Calu3 (cell line): ENCODE measurements at regions not wholly inside any gene's neighbourhood (a gene's known extent, or its start where the extent isn't known, plus 50 kb on each side); places are given as distances from the start of the nearest gene placed in this dataset.

ENCODE experiments used
- BruUV-seq: library from RNA; stranded (reverse); fragments of 400-500 nt; replicated peaks from 2 replicates; lab custom pipeline; 2021; lab: Mats Ljungman, UMichigan
- CTCF ChIA-PET: fragments of 300-600 bp; sonication (Branson Sonifier 250); formaldehyde crosslinking; loops from one replicate; lab custom pipeline; 2022; ENCODE audit warnings: antibody characterized with exemption; lab: Charles Lee
- DNase-seq: peaks from one replicate; pipeline ENCODE4 v3.0.0; 2022
- H3K27ac Mint-ChIP-seq: one replicate; pipeline ENCODE4 v1.8.0; 2022; ENCODE audit warnings: mixed read lengths; ENCODE audit not compliant: unreplicated experiment
- H3K27me3 Mint-ChIP-seq: one replicate; pipeline ENCODE4 v1.8.0; 2022; ENCODE audit warnings: mixed read lengths; ENCODE audit not compliant: unreplicated experiment
- H3K36me3 Mint-ChIP-seq: one replicate; pipeline ENCODE4 v1.8.0; 2022; ENCODE audit warnings: mild to moderate bottlenecking, moderate library complexity, mixed read lengths; ENCODE audit not compliant: insufficient read depth, unreplicated experiment
- H3K4me1 Mint-ChIP-seq: one replicate; pipeline ENCODE4 v1.8.0; 2022; ENCODE audit warnings: mild to moderate bottlenecking, low read depth, mixed read lengths; ENCODE audit not compliant: unreplicated experiment
- H3K4me3 Mint-ChIP-seq: one replicate; pipeline ENCODE4 v1.8.0; 2022; ENCODE audit warnings: mild to moderate bottlenecking, low read depth, moderate library complexity, mixed read lengths; ENCODE audit not compliant: unreplicated experiment
- H3K9me3 Mint-ChIP-seq: one replicate; pipeline ENCODE4 v1.8.0; 2022; ENCODE audit warnings: low read depth, mixed read lengths; ENCODE audit not compliant: unreplicated experiment
- intact Hi-C: fragments of 100-400 bp; cut with micrococcal nuclease; formaldehyde crosslinking; loops from one replicate; pipeline ENCODE4 v1.10.0; 2022; ENCODE audit not compliant: unreplicated experiment
- TF ChIP-seq, protein P1 (sequence below): fragments of 200-600 bp; IDR thresholded peaks from one replicate; pipeline ENCODE4 v1.8.0; 2022; ENCODE audit warnings: antibody characterized with exemption; ENCODE audit not compliant: unreplicated experiment

DNA sequence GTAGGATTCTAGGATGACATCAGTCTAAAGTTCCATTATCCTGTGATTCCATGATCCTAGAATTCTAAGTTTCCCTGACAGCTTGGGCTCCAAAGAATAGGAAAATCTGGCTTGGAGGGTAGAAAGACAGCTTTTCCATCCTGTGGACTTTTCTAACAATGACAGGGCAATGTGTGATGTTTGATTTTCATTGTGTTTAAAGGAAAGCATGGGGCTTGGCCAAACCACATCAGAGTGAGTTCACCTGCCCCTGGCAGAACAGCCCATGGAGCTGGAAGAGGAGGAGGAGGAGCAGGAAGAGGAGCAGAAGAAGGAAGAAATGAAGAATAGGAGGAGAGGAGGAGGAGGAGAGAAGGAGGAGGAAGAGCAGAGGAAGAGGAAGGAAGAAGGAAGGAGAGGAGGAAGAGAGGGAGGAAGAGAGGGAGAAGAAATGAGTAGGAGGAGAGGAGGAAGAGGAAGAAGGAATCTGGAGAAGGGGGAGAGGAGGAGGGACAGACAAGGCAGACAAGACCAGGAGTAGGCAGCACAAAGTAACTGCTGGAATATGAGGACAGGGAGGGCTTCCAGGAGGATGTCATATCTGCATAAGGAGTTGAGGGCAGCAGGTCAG lies 53.1 kb upstream of the WNT11 start:
- Mint-ChIP-seq H3K9me3 (no peaks in the 10 kb centered on the region), H3K27ac (no peak overlapping the region), H3K4me1 (no peaks in the 10 kb centered on the region), H3K27me3 (peaks cover 84% of the 10 kb centered on the region), H3K36me3 (no peaks in the 10 kb centered on the region), H3K4me3 (no peak overlapping the region)
- BruUV-seq = no TSS peak
- intact Hi-C loops = no loop called here
- TF ChIP-seq, protein P1, sequence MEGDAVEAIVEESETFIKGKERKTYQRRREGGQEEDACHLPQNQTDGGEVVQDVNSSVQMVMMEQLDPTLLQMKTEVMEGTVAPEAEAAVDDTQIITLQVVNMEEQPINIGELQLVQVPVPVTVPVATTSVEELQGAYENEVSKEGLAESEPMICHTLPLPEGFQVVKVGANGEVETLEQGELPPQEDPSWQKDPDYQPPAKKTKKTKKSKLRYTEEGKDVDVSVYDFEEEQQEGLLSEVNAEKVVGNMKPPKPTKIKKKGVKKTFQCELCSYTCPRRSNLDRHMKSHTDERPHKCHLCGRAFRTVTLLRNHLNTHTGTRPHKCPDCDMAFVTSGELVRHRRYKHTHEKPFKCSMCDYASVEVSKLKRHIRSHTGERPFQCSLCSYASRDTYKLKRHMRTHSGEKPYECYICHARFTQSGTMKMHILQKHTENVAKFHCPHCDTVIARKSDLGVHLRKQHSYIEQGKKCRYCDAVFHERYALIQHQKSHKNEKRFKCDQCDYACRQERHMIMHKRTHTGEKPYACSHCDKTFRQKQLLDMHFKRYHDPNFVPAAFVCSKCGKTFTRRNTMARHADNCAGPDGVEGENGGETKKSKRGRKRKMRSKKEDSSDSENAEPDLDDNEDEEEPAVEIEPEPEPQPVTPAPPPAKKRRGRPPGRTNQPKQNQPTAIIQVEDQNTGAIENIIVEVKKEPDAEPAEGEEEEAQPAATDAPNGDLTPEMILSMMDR = no peak
- DNase-seq = no peak
- CTCF ChIA-PET = no interaction called here

DNA sequence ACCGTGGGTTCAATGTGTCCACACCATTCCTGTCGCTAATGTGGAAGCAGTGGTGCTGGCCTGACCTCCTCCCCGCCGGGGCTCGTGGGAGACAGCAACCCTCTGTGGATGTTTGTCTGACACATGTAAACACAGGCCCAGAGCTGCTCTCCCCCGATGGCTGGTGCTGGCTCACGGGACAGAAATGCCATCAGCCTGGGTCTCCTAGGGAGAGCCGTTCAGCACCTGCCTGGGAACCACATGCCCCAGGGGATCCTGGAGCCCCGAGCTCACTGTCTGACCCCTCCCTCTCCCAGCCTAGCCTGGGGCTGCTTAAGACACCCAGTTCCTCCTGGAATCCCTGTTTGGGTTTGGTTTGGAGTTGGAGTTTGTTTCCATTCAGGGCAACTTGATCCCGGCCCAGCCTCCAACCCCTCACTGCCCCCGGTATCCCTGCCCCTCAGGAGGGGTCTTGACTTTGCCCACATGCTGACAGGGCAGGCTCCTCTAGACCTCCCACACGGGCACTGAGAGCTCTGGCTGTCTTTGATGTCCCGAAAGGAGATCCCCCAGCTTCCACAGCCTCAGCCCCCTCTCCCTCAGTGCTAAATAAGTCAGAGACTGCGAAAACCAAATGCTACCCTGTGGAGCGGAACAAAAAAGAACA lies 50.9 kb upstream of the WNT11 start:
- Mint-ChIP-seq H3K4me3 (no peak overlapping the region), H3K27me3 (peaks cover 87% of the 10 kb centered on the region), H3K36me3 (no peaks in the 10 kb centered on the region), H3K27ac (no peak overlapping the region), H3K4me1 (no peaks in the 10 kb centered on the region), H3K9me3 (no peaks in the 10 kb centered on the region)
- BruUV-seq = no TSS peak
- CTCF ChIA-PET = no interaction called here
- intact Hi-C loops = no loop called here
- no peak for DNase-seq
- TF ChIP-seq, protein P1 = no peak

DNA sequence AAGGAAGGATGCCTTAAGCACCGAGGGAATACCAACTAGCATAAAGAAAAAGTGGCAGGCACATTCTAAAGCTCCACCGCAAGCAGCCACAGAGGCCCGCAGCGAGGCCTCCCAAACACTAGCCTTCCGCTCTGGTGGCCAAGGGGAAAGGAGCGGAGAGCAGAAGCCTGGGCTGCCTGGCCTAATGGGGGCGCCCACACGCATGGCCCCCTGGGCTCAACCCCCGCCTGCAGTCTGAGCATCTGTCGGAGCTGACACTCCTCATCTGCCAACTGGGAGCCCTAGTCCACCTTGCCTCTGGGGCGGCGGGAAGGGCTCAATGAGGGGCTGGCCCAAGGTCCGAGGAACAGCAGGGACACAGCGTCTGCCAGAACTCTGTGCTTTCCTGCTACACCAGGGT lies 50.1 kb upstream of the WNT11 start:
- Mint-ChIP-seq H3K36me3 (no peaks in the 10 kb centered on the region), H3K4me3 (no peak overlapping the region), H3K27me3 (peaks cover 91% of the 10 kb centered on the region), H3K4me1 (no peaks in the 10 kb centered on the region), H3K27ac (no peak overlapping the region), H3K9me3 (no peaks in the 10 kb centered on the region)
- intact Hi-C loops = no loop called here
- TF ChIP-seq, protein P1 = no peak
- no peak for DNase-seq
- BruUV-seq = no TSS peak
- CTCF ChIA-PET = interaction anchor here (0.6 to 0.7 kb wide), 3 partner anchors 14 to 234 kb away, joined by 3 to 4 read pairs (median 4); no protein-coding TSS in a partner anchor
